ENCODE measurements at regions not wholly inside any gene's neighbourhood (a gene's known extent, or its start where the extent isn't known, plus 50 kb on each side); places are given as distances from the start of the nearest gene placed in this dataset.

- TF ChIP-seq CTCF (conservative IDR thresholded peaks at IDR 0.05; ENCODE audit: low read depth, low read length): no peak
- no peak overlapping the region for H3K4me3 ChIP-seq (ENCODE audit: low read length)
- no peak for DNase-seq (ENCODE audit: low read depth)
These were observed 56.1 kb upstream of the ZNF800 start for GRCh38 chr7:127448566-127448965.

DNA sequence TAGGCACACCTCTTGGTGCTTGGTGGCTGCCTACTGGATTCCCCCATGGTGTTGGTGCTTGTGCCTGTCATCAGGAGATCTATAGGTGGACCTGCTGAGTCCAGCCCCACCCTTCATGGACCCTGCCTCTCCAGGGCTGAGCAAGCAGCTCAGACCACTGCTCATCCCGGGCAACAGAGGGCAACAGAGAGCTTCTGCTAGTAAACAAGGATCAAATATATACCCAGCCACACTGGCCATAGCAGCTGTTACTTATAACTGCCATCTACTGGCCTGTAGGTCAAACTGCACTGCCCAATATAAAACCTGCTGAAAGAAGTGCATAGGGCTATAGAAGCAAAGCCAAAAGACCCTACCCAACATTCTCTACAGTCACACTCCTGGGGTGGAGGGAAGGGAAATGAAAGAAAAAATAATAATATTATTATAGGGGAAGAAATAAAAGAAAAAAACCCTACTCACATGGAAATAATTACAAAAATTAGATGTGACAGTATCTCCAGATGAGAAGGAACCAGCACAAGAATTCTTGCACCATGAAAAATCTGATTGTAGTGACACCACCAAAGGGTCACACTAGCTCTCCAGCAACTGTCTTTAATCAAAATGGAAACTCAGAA is 54.9 kb upstream of the ZNF800 start:
- peak; percentile 69 for TF ChIP-seq CTCF (conservative IDR thresholded peaks at IDR 0.05; ENCODE audit: low read depth, low read length)
- DNase-seq (ENCODE audit: low read depth): peak; percentile 13
- H3K4me3 ChIP-seq (ENCODE audit: low read length): no peak overlapping the region

DNA sequence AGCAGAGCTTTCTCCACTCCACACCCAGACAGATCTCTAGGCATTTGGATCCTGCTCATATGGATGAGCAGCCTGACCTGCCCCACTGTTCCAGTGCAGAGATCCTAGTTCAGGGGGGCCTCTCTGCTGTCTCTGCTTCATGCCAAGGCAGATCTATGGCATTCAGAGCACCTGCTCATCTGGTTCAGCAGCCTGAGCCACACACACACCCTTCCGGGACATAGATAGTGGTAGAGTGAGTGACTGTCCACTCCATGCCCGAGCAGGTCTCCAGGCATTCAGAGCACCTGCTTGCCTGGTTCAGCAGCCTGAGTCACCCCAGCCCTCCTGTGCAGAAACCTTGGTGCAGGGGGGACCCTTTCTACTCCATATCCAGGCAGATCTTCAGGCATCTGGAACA is 54.3 kb upstream of the ZNF800 start:
- no peak for DNase-seq (ENCODE audit: low read depth)

More for the DNA sequence above, 54.3 kb upstream of the ZNF800 start:
- no peak overlapping the region for H3K4me3 ChIP-seq (ENCODE audit: low read length)
- TF ChIP-seq CTCF (conservative IDR thresholded peaks at IDR 0.05; ENCODE audit: low read depth, low read length): no peak

Measured in retinal pigment epithelial cell (primary cell).